MG63 (cell line): ENCODE measurements at regions not wholly inside any gene's neighbourhood (a gene's known extent, or its start where the extent isn't known, plus 50 kb on each side); places are given as distances from the start of the nearest gene placed in this dataset.
"Not testable (repeated sequence)": the region's sequence is repeated elsewhere in the genome, so short reads cannot be mapped to it uniquely, and the experiment has no call there.

Source experiments
- DNase-seq: peaks from one replicate; pipeline ENCODE4 v3.0.0-alpha.2; 2020
- H3K27me3 ChIP-seq: fragments of 250-450 bp; sonication (Bioruptor Pico); 2 replicates; pipeline ENCODE4 v1.5.1; 2020; ENCODE audit warnings: mild to moderate bottlenecking, moderate library complexity
- H3K36me3 ChIP-seq: fragments of 250-450 bp; sonication (Bioruptor Pico); 2 replicates; pipeline ENCODE4 v1.5.1; 2020; ENCODE audit warnings: mild to moderate bottlenecking, moderate library complexity
- H3K4me3 ChIP-seq: fragments of 250-450 bp; sonication (Bioruptor Pico); 2 replicates; pipeline ENCODE4 v1.5.1; 2020; ENCODE audit warnings: mild to moderate bottlenecking, moderate library complexity
- H3K9me3 ChIP-seq: fragments of 250-450 bp; sonication (Bioruptor Pico); 2 replicates; pipeline ENCODE4 v1.5.1; 2020; ENCODE audit warnings: mild to moderate bottlenecking, moderate library complexity

DNA sequence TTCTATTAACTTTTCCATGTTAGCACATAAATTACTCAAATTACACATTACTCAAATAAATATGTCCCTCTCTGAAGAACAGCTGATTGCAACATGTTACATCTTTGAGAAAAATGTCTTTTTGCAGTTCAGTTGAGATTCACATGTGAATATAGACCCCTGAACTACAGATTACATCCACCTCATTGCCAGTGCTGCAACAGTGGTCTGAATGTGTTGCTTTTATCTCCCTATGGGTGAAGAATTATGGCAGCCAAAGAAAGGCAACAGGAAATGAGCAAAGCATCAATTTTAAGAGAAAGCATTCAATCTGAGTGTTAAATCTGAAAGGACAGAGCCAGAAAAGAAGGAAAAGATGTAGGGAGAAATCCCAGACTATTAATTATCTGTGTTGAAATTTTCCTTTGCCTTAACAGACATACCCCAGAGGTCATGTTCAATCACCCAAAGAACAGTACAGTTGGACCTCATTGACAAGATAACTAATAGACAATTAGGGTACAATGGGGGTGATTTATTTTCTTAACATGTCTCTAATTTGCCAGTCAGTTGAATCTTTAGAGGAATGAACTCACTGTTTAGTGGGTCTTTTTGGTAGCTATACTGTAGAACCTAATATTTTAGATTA is 620.2 kb downstream of the CPS1 start:
- Histone ChIP-seq H3K4me3 (no peak overlapping the region), H3K9me3 (no peaks in the 10 kb centered on the region), H3K36me3 (no peaks in the 10 kb centered on the region), H3K27me3 (no peaks in the 10 kb centered on the region)
- DNase-seq, result no peak

DNA sequence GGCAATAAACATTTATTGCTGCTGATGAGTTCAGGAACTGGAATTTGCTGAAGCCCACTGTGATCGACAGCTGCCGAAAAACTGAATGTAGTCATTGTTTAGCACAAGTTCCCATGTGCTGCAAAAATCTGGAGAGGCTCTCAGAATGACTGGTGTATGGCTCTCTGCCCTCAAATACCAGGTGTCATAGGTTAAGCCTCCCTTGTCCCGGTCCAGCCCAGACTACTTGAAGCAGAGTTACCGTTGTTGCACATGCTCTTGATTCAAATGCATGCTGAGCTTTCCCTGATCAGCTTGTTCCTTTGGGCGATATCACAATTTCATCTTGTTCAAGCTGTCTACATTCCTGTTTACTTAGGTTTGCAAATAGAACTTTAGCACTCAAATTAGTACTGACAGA is 625.2 kb downstream of the CPS1 start:
- H3K9me3 ChIP-seq, result no peaks in the 10 kb centered on the region
- DNase-seq, result peak; percentile 32
- H3K27me3 ChIP-seq, result no peaks in the 10 kb centered on the region
- H3K4me3 ChIP-seq, result no peak overlapping the region
- H3K36me3 ChIP-seq, result no peaks in the 10 kb centered on the region

DNA sequence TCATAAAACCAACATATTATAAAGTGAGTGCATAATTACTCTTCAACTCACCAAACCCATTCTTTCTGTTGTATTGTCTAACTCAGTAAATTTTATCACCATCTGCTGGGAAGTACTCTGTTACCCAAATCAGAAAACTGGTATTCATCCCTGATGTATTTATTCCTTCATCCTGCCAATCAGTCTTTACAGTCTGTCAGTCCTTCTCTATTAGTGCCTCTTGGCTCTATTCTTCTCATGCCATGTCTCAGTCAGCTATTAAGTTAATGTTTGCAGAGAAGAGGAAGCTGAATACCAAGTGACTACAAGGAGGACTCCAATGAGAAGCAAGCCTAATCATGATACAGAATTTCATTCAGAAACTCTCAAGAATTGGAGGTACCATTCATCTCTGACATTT is 631.2 kb downstream of the CPS1 start:
- no peaks in the 10 kb centered on the region for H3K36me3 ChIP-seq
- no peak for DNase-seq

DNA sequence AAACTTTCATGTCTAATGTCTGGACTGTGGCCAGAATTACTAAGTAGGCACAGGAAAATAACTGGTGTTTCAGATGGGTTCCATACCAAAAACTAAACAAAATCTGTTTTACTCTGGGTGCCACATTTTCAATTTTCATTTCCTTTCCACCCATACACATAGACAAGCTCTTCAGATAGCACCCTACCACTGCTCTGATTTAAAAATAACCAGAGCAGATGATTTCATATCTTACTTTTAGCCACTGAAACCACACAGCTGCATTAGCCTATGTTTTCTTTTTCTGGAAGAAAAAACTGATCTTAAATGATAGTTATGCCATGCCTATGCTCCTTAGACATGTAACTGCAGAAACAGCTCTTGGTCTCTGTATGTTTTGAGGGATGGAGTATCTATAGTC is 647.6 kb downstream of the CPS1 start:
- DNase-seq, result no peak
- no peaks in the 10 kb centered on the region for H3K27me3 ChIP-seq
- H3K36me3 ChIP-seq, result no peaks in the 10 kb centered on the region
- H3K9me3 ChIP-seq, result no peaks in the 10 kb centered on the region
- no peak overlapping the region for H3K4me3 ChIP-seq

More for the DNA sequence above, 631.2 kb downstream of the CPS1 start:
- Histone ChIP-seq H3K9me3 (no peaks in the 10 kb centered on the region), H3K4me3 (no peak overlapping the region), H3K27me3 (no peaks in the 10 kb centered on the region)

DNA sequence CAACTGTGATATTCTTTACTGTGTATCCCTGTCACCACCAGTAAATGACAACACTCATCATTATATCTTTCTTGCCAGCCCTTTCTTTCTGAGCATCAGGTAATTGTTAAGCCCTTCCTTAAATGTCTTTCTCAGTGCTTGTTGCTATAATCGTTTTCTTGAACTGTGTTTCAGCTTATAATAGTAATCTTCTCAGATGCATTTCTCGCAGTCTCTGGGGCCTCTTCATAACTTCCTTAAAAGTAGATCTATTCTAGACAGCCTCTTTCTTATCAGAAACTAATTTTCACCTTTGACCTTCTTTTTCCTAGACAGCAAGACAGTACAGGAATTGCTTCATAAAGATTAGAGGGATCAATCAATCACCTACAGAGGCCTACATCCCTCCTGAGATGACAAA is 648.1 kb downstream of the CPS1 start:
- H3K9me3 ChIP-seq, result no peaks in the 10 kb centered on the region
- DNase-seq, result no peak

DNA sequence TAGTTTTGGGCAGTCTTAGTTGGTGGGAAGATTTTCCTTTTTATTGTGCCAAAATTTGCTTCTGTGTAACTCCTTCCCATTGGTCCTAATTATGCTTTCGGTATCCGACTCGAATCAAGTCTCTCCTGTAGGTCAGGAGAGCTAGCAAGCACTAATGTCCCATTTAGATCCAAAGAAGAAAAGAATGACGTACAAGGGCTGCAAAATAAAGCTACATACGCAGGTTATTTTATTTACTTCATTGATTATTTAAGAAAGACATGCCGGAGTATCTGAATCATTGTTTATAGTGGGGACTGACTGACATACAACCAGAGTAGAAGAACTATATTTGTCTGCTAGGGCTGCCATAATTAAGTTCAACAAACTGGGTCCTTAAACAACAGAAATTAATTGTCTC is 648.5 kb downstream of the CPS1 start:
- Histone ChIP-seq H3K27me3 (no peaks in the 10 kb centered on the region), H3K4me3 (no peak overlapping the region), H3K36me3 (no peaks in the 10 kb centered on the region), H3K9me3 (no peaks in the 10 kb centered on the region)
- no peak for DNase-seq

More for the DNA sequence above, 648.1 kb downstream of the CPS1 start:
- Histone ChIP-seq H3K4me3 (no peak overlapping the region), H3K36me3 (no peaks in the 10 kb centered on the region), H3K27me3 (no peaks in the 10 kb centered on the region)

DNA sequence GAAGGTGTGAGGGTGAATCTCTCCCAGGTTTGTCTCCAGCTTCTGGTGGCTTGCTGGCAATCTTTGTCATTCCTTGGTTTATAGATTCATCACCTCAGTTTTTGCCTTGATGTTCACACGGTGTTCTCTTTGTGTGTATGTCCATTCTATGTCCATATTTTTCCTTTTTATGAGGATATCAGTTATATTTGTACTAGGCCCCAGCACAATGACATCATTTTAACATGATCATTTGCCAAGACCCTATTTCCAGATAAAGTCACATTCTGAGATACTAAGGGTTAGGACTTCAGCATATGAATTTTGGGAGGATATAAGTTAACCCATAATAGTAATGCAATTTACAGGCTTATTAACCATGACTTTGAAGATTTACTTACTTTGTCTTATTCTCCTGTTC is 649.0 kb downstream of the CPS1 start:
- Histone ChIP-seq H3K4me3 (no peak overlapping the region), H3K36me3 (no peaks in the 10 kb centered on the region), H3K27me3 (no peaks in the 10 kb centered on the region), H3K9me3 (no peaks in the 10 kb centered on the region)
- DNase-seq, result no peak

DNA sequence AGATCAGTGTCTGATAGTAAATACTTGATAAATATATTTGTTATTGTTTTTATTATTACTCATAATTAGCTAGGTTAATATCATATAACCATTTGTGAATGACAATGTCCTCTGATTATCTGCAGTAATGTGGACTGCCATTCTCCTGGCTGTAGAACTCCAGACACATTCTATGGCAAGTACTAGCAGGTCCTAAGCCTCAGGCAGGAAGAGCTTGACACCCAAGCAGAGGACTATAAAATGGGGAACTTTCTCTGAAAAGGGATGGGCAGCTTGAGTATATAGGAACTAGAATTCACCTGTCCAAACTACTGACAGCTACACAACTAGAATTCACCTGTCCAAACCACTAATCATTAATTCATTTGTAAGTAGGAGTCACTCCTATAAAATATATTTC is 649.4 kb downstream of the CPS1 start:
- H3K27me3 ChIP-seq, result no peaks in the 10 kb centered on the region
- H3K36me3 ChIP-seq, result no peaks in the 10 kb centered on the region
- DNase-seq, result no peak
- no peak overlapping the region for H3K4me3 ChIP-seq
- H3K9me3 ChIP-seq, result no peaks in the 10 kb centered on the region

DNA sequence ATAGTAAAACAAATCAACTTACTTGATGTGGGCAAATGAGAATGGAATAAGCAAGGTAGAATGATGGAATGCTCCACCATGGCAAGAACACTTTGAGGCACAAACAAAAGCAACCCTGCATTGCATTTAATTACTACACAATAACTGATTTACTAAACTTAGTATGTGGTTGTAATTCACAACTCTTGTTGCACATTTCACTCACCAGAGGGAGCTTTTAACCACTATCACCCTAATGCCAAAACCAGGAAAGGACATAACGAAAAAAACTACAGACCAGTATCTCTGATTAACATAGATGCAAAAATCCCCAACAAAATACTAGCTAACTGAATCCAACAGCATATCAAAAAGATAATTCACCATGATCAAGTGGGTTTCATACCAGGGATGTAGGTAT is 659.8 kb downstream of the CPS1 start:
- Histone ChIP-seq H3K9me3 (no peaks in the 10 kb centered on the region), H3K36me3 (no peaks in the 10 kb centered on the region), H3K27me3 (no peaks in the 10 kb centered on the region), H3K4me3 (no peak overlapping the region)
- DNase-seq, result no peak

DNA sequence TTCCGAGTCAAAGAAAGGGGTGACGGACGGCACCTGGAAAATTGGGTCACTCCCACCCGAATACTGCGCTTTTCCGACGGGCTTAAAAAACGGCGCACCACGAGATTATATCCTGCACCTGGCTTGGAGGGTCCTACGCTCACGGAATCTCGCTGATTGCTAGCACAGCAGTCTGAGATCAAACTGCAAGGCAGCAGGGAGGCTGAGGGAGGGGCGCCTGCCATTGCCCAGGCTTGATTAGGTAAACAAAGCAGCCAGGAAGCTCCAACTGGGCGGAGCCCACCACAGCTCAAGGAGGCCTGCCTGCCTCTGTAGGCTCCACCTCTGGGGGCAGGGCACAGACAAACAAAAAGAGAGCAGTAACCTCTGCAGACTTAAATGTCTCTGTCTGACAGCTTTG is 663.1 kb downstream of the CPS1 start:
- H3K9me3 ChIP-seq, DNase-seq, H3K4me3 ChIP-seq, H3K36me3 ChIP-seq, H3K27me3 ChIP-seq: not testable (repeated sequence)

DNA sequence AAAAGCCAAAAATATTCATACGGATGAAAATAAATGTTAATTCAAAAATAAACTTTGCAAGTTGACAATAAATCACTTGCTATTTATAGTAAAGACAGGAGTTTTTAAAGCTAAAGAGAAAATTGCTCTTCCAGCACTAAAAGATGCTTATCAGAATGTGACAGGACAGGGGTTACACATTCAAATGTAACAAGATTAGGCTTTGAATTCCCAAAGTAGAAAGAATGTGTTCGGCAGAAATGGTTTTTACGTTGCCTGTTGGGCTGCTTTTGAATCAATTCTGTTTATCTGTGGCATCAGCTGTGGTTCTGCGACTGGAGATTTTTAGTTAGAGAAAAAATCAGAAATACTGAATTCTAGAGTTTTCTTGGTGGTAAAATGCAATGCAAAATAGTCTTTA is 669.4 kb downstream of the CPS1 start:
- H3K4me3 ChIP-seq, result no peak overlapping the region
- H3K27me3 ChIP-seq, result no peaks in the 10 kb centered on the region
- DNase-seq, result no peak
- H3K36me3 ChIP-seq, result no peaks in the 10 kb centered on the region
- no peaks in the 10 kb centered on the region for H3K9me3 ChIP-seq

DNA sequence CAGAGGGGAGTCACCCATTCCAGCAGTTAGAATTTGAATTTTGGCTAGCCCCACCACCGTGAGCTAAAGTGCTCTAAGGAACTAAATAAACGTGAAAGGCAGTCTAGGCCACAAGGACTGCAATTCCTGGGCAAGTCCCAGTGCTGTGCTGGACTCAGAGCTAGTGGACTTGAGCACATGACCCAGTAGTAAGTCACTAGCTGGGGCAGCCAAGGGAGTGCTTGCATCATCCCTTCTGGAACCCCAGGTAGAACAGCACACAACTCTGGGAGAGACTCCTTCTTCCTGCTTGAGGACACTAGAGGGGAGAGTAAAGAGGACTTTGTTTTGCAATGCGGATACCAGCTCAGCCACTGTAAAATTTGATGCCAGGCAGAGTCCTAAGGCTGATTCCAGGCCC is 672.2 kb downstream of the CPS1 start:
- no peak for DNase-seq
- Histone ChIP-seq H3K27me3 (no peaks in the 10 kb centered on the region), H3K9me3 (no peaks in the 10 kb centered on the region), H3K36me3 (no peaks in the 10 kb centered on the region), H3K4me3 (no peak overlapping the region)

DNA sequence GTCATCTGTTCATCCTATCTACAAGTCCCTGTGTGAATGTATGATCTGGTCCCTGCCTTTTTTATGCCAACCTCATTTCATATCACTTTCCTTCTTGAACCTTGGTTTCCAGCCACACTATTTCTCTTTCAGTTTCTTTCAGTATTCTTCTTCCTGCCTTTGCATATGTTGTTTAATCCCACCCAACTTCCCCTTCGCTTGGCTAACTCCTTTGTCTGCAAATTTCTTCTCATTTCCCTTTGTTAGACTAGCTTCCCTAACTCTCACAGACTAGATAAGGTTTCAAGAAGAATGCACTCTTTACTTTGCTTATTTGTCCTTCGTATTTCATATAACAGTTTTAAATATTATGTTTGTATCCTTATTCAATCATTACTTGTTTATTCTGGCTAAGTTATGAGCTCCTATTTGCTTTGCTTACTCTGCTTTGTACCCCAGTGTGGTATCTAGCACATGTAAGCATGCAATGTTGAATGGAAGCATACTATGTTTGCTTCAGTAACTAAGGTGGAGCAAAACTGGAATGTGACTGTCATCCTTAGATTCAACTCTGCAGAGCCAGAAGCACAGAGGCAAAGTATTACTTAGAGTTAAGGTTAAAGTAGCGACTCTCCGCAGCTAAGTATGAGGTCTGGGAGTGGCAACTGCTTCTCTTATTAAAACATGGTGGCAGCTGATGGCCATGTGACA is 681.3 kb downstream of the CPS1 start:
- peak; percentile 10 for DNase-seq
- H3K4me3 ChIP-seq, result no peak overlapping the region
- H3K9me3 ChIP-seq, result peaks cover 4% of the 10 kb centered on the region; the same call in 1 of the 2 replicates
- no peaks in the 10 kb centered on the region for H3K36me3 ChIP-seq
- no peaks in the 10 kb centered on the region for H3K27me3 ChIP-seq

DNA sequence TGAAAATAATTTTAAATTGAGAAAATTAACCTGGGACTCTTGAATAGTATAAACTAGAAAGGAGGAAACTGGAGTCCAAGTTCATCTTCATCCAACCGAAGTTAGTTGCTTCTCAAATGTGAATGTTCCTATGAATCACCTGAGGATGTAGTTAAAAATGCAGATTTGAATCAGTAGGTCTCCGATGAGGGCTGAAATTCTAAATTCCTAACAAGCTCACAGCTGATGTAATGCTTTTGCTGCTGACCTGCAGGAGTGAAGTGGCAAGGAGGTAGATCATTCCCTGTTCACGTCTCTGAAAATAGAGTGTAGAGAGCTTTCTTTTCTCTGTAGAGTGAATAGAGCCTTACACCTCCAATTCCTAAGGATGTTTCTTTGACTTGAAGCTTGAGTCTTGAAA is 685.5 kb downstream of the CPS1 start:
- no peak overlapping the region for H3K4me3 ChIP-seq
- H3K9me3 ChIP-seq, result peaks cover 4% of the 10 kb centered on the region; the same call in 1 of the 2 replicates
- no peaks in the 10 kb centered on the region for H3K36me3 ChIP-seq
- no peaks in the 10 kb centered on the region for H3K27me3 ChIP-seq
- no peak for DNase-seq

DNA sequence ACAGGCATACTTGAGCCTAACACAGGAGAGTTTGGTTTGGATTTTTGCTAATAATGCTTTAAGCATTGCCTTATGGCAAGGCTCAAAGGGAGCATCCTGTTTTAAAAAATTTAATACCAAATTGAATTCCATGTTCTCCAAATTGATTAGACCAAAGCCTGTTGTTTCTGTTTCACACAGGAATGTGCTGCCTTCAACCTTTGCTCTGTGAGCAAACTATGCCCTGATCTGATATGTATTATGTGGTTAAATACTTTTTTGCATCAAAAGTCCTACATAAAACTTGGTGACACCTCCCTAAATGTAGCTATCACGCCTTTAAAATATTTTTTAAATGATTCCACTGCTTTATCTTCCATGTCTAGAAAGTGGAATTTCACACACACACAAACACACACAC is 691.4 kb downstream of the CPS1 start:
- Histone ChIP-seq H3K27me3 (no peaks in the 10 kb centered on the region), H3K36me3 (no peaks in the 10 kb centered on the region), H3K9me3 (no peaks in the 10 kb centered on the region), H3K4me3 (no peak overlapping the region)
- DNase-seq, result no peak

DNA sequence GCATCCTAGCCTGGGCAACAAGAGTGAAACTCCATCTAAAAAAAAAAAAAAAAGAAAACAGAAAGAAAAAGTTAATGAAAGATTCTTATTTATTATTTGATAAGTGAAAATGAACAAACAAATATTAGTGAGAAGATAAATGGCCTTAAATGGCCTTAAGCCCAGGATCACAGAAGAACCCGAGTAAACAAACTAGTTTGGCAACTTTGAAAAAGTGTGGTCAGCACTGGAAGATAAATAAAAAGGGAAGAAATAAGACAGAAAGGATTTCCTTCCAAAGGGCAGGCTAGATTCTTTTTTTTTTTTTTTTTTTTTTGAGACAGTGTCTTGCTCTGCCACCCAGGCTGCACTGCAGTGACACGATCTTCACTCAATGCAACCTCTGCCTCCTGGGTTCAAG is 692.4 kb downstream of the CPS1 start:
- H3K36me3 ChIP-seq, result no peaks in the 10 kb centered on the region
- no peak overlapping the region for H3K4me3 ChIP-seq
- no peak for DNase-seq
- no peaks in the 10 kb centered on the region for H3K27me3 ChIP-seq
- H3K9me3 ChIP-seq, result no peaks in the 10 kb centered on the region

DNA sequence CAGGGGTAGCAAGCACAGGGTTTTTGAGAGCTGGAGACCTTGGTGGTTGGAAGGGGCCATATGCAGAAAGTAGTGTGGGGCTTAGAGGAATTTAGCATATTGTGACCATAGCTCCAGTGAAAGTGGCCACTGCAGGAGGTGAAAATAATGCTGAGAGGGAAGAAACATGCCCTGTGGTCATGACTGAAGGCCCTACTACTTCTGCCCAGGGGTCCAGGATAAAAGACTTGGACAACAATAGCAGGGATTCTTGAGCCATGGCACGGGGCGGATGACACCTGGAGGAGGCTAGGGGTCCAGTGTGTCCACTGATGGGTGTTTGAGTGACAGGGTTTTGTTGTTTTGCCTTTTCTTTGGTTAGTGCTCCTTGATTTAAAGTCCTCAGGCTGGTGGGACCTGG is 694.6 kb downstream of the CPS1 start:
- no peak for DNase-seq
- H3K4me3 ChIP-seq, result no peak overlapping the region
- H3K36me3 ChIP-seq, result no peaks in the 10 kb centered on the region
- H3K27me3 ChIP-seq, result no peaks in the 10 kb centered on the region
- H3K9me3 ChIP-seq, result no peaks in the 10 kb centered on the region

DNA sequence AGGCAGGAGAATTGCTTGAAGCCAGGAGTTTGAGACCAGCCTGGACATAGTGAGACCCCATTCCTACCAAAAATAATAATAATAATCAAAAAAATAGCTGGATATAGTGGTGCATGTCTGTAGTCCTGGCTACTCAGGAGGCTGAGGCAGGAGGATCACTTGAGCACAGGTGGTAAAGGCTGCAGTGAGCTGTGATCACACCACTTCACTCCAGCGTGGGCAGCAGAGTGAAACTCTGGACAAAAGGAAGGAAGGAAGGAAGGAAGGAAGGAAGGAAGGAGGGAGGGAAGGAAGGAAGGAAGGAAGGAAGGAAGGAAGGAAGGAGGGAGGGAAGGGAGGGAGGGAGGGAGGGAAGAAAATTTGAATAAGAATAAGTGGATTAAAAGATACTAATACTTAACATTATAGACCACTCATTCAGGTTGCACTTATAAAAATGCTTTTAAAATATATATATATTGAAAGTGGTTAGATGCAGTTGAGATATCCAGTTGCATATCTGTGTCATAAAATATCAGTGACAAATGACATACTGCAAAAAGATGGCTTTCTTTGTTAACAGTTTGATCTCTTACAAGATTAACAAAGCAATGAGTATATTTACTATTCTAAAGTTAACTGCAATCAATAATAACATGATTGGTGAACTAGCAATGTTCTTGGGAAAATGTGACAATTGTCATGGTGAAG is 702.4 kb downstream of the CPS1 start:
- no peak overlapping the region for H3K4me3 ChIP-seq
- H3K9me3 ChIP-seq, result no peaks in the 10 kb centered on the region
- no peaks in the 10 kb centered on the region for H3K27me3 ChIP-seq
- H3K36me3 ChIP-seq, result no peaks in the 10 kb centered on the region
- no peak for DNase-seq
